K562 (cell line): ENCODE measurements at regions not wholly inside any gene's neighbourhood (a gene's known extent, or its start where the extent isn't known, plus 50 kb on each side); places are given as distances from the start of the nearest gene placed in this dataset.

Experiments
- ATAC-seq: fragments of 200-7000 bp; cut with Tn5 transposase; 3 replicates; pipeline ENCODE4 v1.9.1; 2020; ENCODE audit warnings: moderate library complexity
- BruUV-seq: library from RNA; stranded (reverse); fragments of 400-500 nt; replicated peaks from 2 replicates; lab custom pipeline; 2021; lab: Mats Ljungman, UMichigan
- CTCF ChIA-PET: fragments of 300-600 bp; formaldehyde crosslinking; extraction: SDS; loops from one replicate; lab custom pipeline; 2021; ENCODE audit warnings: low intra/inter-chr PET ratio; lab: Yijun Ruan, JAX
- POLR2A ChIA-PET: fragments of 300-600, 350-650 bp; sonication (Branson Sonifier 250); formaldehyde crosslinking; extraction: SDS; loops from one replicate; lab custom pipeline; 2021; ENCODE audit warnings: antibody characterized with exemption, inconsistent platforms; lab: Yijun Ruan, JAX
- DNase-seq, 4 experiments: peaks; one replicate each; pipeline versions ENCODE4 v3.0.0 to v3.0.0-alpha.2; 2011 to 2018; ENCODE audit warnings: low spot score in 3 of 4, mixed read lengths in 3 of 4; ENCODE audit errors: extremely low read depth in 1 of 4
- FAIRE-seq: peaks from 2 replicates; lab custom pipeline; 2011; peaks lifted over from hg19 to GRCh38; lab: Jason Lieb, UNC
- H2AFZ ChIP-seq: 2 replicates; pipeline ENCODE4 v1.6.0; 2011; ENCODE audit warnings: low read depth, low read length, control low read depth, inconsistent platforms
- H3K27ac ChIP-seq: fragments of 200-600 bp; 3 replicates; pipeline ENCODE4 v1.8.0; 2011; ENCODE audit warnings: low read depth, mild to moderate bottlenecking, control low read depth, inconsistent platforms, low read length, moderate library complexity, mixed read lengths; ENCODE audit errors: extremely low read depth
- H3K27me3 ChIP-seq, 2 experiments: fragments of 300-600 bp in 1 of 2; 2 replicates in 1 of 2; 3 replicates in 1 of 2; pipeline versions ENCODE4 v1.6.0 to v1.8.0; 2011; ENCODE audit warnings: inconsistent platforms in 2 of 2, low read length in 2 of 2, mild to moderate bottlenecking in 1 of 2, mixed read lengths in 1 of 2, moderate library complexity in 1 of 2; ENCODE audit not compliant: control insufficient read depth in 2 of 2, insufficient read depth in 2 of 2
- H3K36me3 ChIP-seq: fragments of 300-600 bp; 3 replicates; pipeline ENCODE4 v1.8.0; 2011; ENCODE audit warnings: mild to moderate bottlenecking, low read length, inconsistent platforms; ENCODE audit not compliant: control insufficient read depth, insufficient read depth
- H3K4me1 ChIP-seq, 2 experiments: fragments of 200-600 bp in 1 of 2; replicated peaks in 1 of 2; 2 replicates in 1 of 2; 3 replicates in 1 of 2; pipeline versions ENCODE4 v1.5.1 to v1.8.0; 2011; ENCODE audit warnings: inconsistent platforms in 2 of 2, low read length in 2 of 2, mild to moderate bottlenecking in 1 of 2, mixed read lengths in 1 of 2, moderate library complexity in 1 of 2; ENCODE audit not compliant: control insufficient read depth in 2 of 2, insufficient read depth in 2 of 2
- H3K4me2 ChIP-seq: 2 replicates; pipeline ENCODE4 v1.6.1; 2011; ENCODE audit warnings: low read length, control low read depth, inconsistent platforms, mixed read lengths; ENCODE audit not compliant: insufficient read depth
- H3K4me3 ChIP-seq: fragments of 200-600 bp; sonication (generic), shearing (Covaris generic); 2 replicates; pipeline ENCODE4 v1.5.1; 2016; ENCODE audit warnings: control low read depth, inconsistent platforms
- H3K79me2 ChIP-seq: fragments of 200-600 bp; 3 replicates; pipeline ENCODE4 v1.8.0; 2011; ENCODE audit warnings: low read length, inconsistent platforms; ENCODE audit not compliant: control insufficient read depth, insufficient read depth
- H3K9ac ChIP-seq, 2 experiments: 2 replicates each; pipeline versions ENCODE4 v1.6.0 to v1.6.1; 2011; ENCODE audit warnings: low read depth in 2 of 2, low read length in 2 of 2, control low read depth in 1 of 2, inconsistent platforms in 1 of 2, mild to moderate bottlenecking in 1 of 2, mixed read lengths in 1 of 2; ENCODE audit not compliant: insufficient read depth in 1 of 2
- H3K9me1 ChIP-seq: one replicate; pipeline ENCODE4 v1.6.0; 2011; ENCODE audit warnings: inconsistent platforms, mild to moderate bottlenecking, low read length, moderate library complexity; ENCODE audit not compliant: control insufficient read depth, insufficient read depth
- H3K9me3 ChIP-seq: replicated peaks from 2 replicates; pipeline ENCODE4 v1.5.1; 2011; ENCODE audit warnings: low read depth, low read length, inconsistent platforms; ENCODE audit not compliant: control insufficient read depth, insufficient read depth
- H4K20me1 ChIP-seq: replicated peaks from 2 replicates; pipeline ENCODE4 v1.6.1; 2011; ENCODE audit warnings: low read length, inconsistent platforms, mixed read lengths; ENCODE audit not compliant: control insufficient read depth, insufficient read depth
- CAMTA2 ChIP-seq: fragments of 250-450 bp; sonication (Bioruptor Pico); conservative IDR thresholded peaks from 2 replicates; pipeline ENCODE4 v1.5.1; 2022
- CHD1 ChIP-seq: fragments of 200-600 bp; sonication (generic); IDR thresholded peaks from one replicate; pipeline ENCODE4 v1.6.1; 2012; ENCODE audit warnings: mild to moderate bottlenecking, moderate library complexity, low read length, inconsistent platforms
- ETV6 ChIP-seq, 3 experiments: fragments of 150-350 bp in 1 of 3; sonication (generic) in 1 of 3; formaldehyde crosslinking in 1 of 3; IDR thresholded peaks; 2 replicates each; pipeline versions ENCODE4 v1.6.1 to v1.8.0; 2014 to 2022; ENCODE audit warnings: borderline replicate concordance in 2 of 3, low read depth in 2 of 3, antibody characterized with exemption in 1 of 3, low read length in 1 of 3, mild to moderate bottlenecking in 1 of 3, missing genetic modification reagents in 1 of 3
- IRF9 ChIP-seq: fragments of 450-650 bp; IDR thresholded peaks from 2 replicates; pipeline ENCODE4 v1.6.1; 2016; ENCODE audit warnings: missing biosample characterization, missing genetic modification characterization
- L3MBTL2 ChIP-seq: fragments of 450-650 bp; IDR thresholded peaks from 2 replicates; pipeline ENCODE4 v1.6.1; 2016; ENCODE audit warnings: mild to moderate bottlenecking, moderate library complexity
- MEIS2 ChIP-seq: fragments of 450-650 bp; IDR thresholded peaks from 2 replicates; pipeline ENCODE4 v1.6.1; 2014; ENCODE audit warnings: mild to moderate bottlenecking; ENCODE audit not compliant: partially characterized antibody
- MXI1 ChIP-seq: IDR thresholded peaks from 2 replicates; pipeline ENCODE4 v1.6.1; 2011; ENCODE audit warnings: low read depth, mild to moderate bottlenecking, improper control_type of control experiment, low read length
- PPARD ChIP-seq: fragments of 250-450 bp; sonication (Bioruptor Pico); IDR thresholded peaks from 2 replicates; pipeline ENCODE4 v1.8.0; 2022; ENCODE audit warnings: inconsistent platforms, mild to moderate bottlenecking, moderate library complexity
- SRSF1 ChIP-seq: fragments of 200-400 bp; formaldehyde crosslinking; IDR thresholded peaks from 2 replicates; pipeline ENCODE4 v1.6.1; 2017; ENCODE audit warnings: mild to moderate bottlenecking, low read depth, low read length, moderate library complexity
- TRIM28 ChIP-seq: fragments of 450-650 bp; IDR thresholded peaks from 2 replicates; pipeline ENCODE4 v1.6.1; 2017
- ZBTB40 ChIP-seq, 2 experiments: fragments of 450-650 bp in 1 of 2; sonication (generic) in 1 of 2; formaldehyde crosslinking in 1 of 2; IDR thresholded peaks; 2 replicates each; pipeline versions ENCODE4 v1.7.1 to v1.9.0; 2016 to 2022; ENCODE audit warnings: inconsistent platforms in 1 of 2, mild to moderate bottlenecking in 1 of 2, missing genetic modification reagents in 1 of 2
- ZNF347 ChIP-seq: fragments of 450-650 bp; formaldehyde crosslinking; IDR thresholded peaks from 2 replicates; pipeline ENCODE4 v1.4.0; 2020; ENCODE audit warnings: low read depth, mild to moderate bottlenecking, moderate library complexity
- ZNF583 ChIP-seq: fragments of 250-450 bp; sonication (Bioruptor Pico); IDR thresholded peaks from 2 replicates; pipeline ENCODE4 v1.4.0; 2020
- ZNF695 ChIP-seq: fragments of 450-650 bp; formaldehyde crosslinking; IDR thresholded peaks from 2 replicates; pipeline ENCODE4 v1.4.0; 2020; ENCODE audit warnings: mild to moderate bottlenecking, moderate library complexity
- WGBS: fragments of 100-300 bp; shearing (Covaris generic); methylation state at CpG from one replicate; pipeline ENCODE4 v1.1.6; 2016; ENCODE audit warnings: low coverage, mixed read lengths; ENCODE audit not compliant: insufficient coverage; ENCODE audit errors: missing lambda C conversion rate; 5-methylcytosine and 5-hydroxymethylcytosine counted together
- in situ Hi-C: fragments of 300-500 bp; cut with MboI; formaldehyde crosslinking; loops from 4 replicates; pipeline ENCODE4 v1.15.0; 2018; ENCODE audit warnings: inconsistent platforms, mixed read lengths
- intact Hi-C: fragments of 100-400 bp; cut with micrococcal nuclease; formaldehyde crosslinking; loops from 2 replicates; pipeline ENCODE4 v1.14.2; 2022

DNA sequence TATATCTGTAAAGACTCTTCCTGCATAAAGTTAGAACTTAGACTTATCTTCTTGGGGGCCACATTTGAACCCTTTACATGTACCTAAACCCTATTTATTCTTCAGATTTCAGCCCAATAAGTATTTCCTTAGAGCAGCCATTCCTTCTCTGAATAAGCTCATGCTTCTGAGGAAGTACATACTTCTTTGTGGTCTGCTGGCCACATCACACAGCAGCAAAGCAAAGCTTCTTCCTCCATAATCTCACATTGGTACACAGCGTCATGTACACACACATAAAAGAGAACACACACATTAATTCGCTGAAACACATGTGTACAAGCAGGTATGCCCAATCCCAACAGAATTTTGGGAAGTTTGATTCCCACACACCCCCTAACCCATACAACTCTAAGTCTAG is 331.0 kb downstream of the CDH2 start:
- Histone ChIP-seq H3K36me3 (no peaks in the 10 kb centered on the region), H3K9me3 (no peaks in the 10 kb centered on the region), H3K9ac (no peak overlapping the region), H3K9me1 (no peaks in the 10 kb centered on the region), H3K4me3 (no peak overlapping the region), H3K27me3 (no peaks in the 10 kb centered on the region), H2AFZ (no peak overlapping the region), H3K27ac (no peak overlapping the region), H3K4me2 (no peak overlapping the region), H4K20me1 (no peaks in the 10 kb centered on the region), H3K4me1 (no peaks in the 10 kb centered on the region), H3K79me2 (no peaks in the 10 kb centered on the region)
- CTCF ChIA-PET: no interaction called here
- no peak for ATAC-seq
- 0% methylated on average over 2 of the region's 2 CpGs for WGBS
- FAIRE-seq: no peak
- no peak for DNase-seq
- POLR2A ChIA-PET: no interaction called here
- no TSS peak for BruUV-seq
- in situ Hi-C loops: no loop called here
- intact Hi-C loops: no loop called here
- TF ChIP-seq TRIM28 (no peak), ZNF583 (CRISPR knock-in tag) (no peak), L3MBTL2 (no peak), MXI1 (no peak), IRF9 (tag) (no peak), PPARD (CRISPR knock-in tag) (no peak), ZNF695 (CRISPR knock-in tag) (no peak), SRSF1 (no peak), ZNF347 (CRISPR knock-in tag) (no peak), ZBTB40 (IDR thresholded peaks at IDR 0.05) (no peak), ZBTB40 (CRISPR knock-in tag; IDR thresholded peaks at IDR 0.05) (no peak), CHD1 (no peak), MEIS2 (no peak), CAMTA2 (CRISPR knock-in tag) (no peak), ETV6 (IDR thresholded peaks at IDR 0.05; ENCODE audit: borderline replicate concordance in 1 of 2, low read depth in 2 of 2, low read length in 1 of 2) (no peak), ETV6 (CRISPR knock-in tag; IDR thresholded peaks at IDR 0.05; ENCODE audit: borderline replicate concordance) (no peak)
